T-helper 17 cell (primary cell): ENCODE measurements at regions not wholly inside any gene's neighbourhood (a gene's known extent, or its start where the extent isn't known, plus 50 kb on each side); places are given as distances from the start of the nearest gene placed in this dataset.

Source experiments
- ATAC-seq: fragments of 150-1000 bp; cut with Tn5 transposase; 2 replicates; pipeline ENCODE4 v1.10.0; 2021; ENCODE audit warnings: mild to moderate bottlenecking, moderate library complexity
- DNase-seq, 3 donors: peaks; one replicate each; pipeline versions ENCODE4 v3.0.0 to v3.0.0-alpha.2; 2020 to 2021
- H3K9me3 ChIP-seq: one replicate; pipeline ENCODE4 v1.7.0; 2013; ENCODE audit warnings: low read length, mild to moderate bottlenecking; ENCODE audit not compliant: control insufficient read depth, poor library complexity, severe bottlenecking
- H3K27ac Mint-ChIP-seq: one replicate; pipeline ENCODE4 v1.8.0; 2022; ENCODE audit warnings: mild to moderate bottlenecking, moderate library complexity, mixed read lengths
- H3K27me3 Mint-ChIP-seq: one replicate; pipeline ENCODE4 v1.8.0; 2022; ENCODE audit warnings: mixed read lengths
- H3K36me3 Mint-ChIP-seq: one replicate; pipeline ENCODE4 v1.8.0; 2022; ENCODE audit warnings: low read depth, mixed read lengths
- H3K4me1 Mint-ChIP-seq: one replicate; pipeline ENCODE4 v1.8.0; 2022; ENCODE audit warnings: mild to moderate bottlenecking, mixed read lengths
- H3K4me3 Mint-ChIP-seq: one replicate; pipeline ENCODE4 v1.8.0; 2022; ENCODE audit warnings: mild to moderate bottlenecking, moderate library complexity, mixed read lengths

DNA sequence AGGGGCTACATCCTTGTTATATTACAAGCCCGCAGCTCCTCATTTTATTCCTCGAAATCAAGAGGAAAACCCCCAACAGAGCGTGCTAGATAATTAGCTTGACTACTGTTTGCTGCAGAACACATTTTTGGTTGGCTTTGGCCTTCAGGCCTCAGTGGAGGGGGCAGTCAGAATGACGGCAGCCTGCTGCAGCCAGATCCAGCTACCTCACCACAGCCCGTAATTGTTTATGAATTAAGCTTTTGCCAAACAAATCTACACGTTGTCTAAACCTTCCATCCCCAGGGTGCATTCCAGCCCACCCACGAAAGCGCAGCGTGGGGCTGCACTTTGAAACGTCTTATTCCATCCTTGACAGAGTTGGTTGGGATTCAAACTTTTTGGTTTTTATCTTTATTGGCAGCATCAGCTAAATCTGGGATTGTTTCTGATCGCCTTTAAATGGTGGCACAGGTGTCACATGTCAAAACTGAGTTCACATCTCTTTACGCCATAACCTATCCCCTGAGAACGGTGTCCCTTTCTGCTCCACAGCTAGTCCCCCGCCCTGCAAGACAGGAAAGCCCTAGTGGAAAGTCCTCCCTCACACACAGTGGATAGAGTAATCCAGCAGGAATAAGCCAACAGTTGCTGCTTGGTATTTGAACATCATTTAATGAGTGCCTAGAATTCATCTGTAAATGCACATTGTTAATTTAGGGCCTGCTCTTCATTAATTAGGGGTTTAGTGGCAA is 195.5 kb downstream of the LMO4 start:
- no peaks in the 10 kb centered on the region for H3K4me1 Mint-ChIP-seq
- no peak for ATAC-seq

DNA sequence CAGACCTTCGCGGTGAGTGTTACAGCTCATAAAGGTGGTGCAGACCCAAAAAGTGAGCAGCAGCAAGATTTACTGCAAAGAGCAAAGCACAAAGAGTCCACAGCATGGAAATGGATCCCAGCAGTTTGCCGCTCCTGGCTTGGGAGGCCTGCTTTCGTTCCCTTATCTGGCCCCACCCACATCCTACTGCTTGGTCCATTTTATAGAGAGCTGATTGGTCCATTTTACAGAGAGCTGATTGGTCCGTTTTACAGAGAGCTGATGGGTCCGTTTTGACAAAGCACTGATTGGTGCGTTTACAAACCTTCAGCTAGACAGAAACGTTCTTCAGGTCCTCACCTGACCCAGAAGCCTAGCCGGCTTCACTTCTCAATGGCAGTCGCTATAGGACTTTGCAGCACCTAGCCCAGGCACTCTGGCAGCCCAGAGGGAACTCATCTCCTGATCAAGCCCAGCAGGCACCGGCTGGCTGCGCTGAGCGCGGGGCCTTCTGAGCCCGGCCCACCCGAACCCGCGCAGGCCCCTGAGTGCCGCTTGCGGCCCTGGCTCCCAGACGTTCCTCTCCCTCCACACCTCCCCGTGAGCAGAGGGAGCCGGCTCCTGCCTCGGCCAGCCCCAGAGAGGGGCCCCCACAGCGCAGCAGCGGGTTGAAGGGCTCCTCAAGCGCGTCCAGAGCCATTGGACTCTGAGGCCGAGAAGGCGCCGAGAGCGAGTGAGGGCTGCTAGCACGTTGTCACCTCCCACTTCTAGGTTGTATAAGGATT is 200.3 kb downstream of the LMO4 start:
- H3K36me3 Mint-ChIP-seq: no peaks in the 10 kb centered on the region

More for the DNA sequence above, 195.5 kb downstream of the LMO4 start:
- peaks cover 22% of the 10 kb centered on the region for H3K27me3 Mint-ChIP-seq
- no peak for DNase-seq
- H3K36me3 Mint-ChIP-seq: no peaks in the 10 kb centered on the region
- no peaks in the 10 kb centered on the region for H3K9me3 ChIP-seq
- no peak overlapping the region for H3K4me3 Mint-ChIP-seq
- H3K27ac Mint-ChIP-seq: no peak overlapping the region

DNA sequence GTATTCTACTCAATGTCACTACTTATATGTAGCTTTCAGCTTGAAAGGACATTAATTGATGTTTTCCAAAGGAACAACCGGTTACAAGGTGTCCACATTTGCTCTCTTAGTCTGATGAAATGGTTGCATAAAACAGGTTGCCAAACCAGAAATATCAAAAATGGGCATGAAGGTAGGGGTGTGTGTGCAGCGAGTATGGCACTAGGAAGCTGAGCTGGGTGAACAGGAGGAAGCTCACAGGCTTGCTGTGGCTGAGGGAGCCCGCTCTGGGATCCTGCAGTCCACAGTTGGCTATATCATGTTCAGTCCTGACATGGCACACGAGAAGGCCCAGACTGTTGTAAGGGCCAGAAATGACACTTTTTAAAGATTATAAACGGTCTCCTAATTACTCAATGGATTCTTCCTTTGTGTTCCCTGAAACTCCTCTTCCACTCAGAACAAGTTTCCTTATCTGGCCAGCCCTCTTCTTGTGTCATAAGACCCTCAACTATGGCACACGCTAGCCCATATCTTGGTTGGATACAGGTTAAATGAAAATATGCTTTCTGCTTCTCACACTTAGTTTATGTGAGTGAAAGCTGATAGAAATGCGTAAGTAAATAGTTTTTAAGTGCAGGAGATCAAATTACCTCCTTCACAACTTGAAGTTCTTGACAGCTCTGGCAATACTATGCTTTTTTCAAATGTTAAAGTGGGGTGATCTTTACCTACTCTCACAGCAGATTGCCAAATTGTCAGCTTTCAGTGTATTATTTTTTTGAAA is 201.5 kb downstream of the LMO4 start:
- H3K36me3 Mint-ChIP-seq: no peaks in the 10 kb centered on the region
- H3K27me3 Mint-ChIP-seq: peaks cover 4% of the 10 kb centered on the region
- H3K4me1 Mint-ChIP-seq: no peaks in the 10 kb centered on the region
- no peaks in the 10 kb centered on the region for H3K9me3 ChIP-seq
- ATAC-seq (no peak), DNase-seq (no peak)
- no peak overlapping the region for H3K4me3 Mint-ChIP-seq
- no peak overlapping the region for H3K27ac Mint-ChIP-seq

More for the DNA sequence above, 200.3 kb downstream of the LMO4 start:
- no peak for ATAC-seq
- no peak for DNase-seq
- Mint-ChIP-seq H3K27ac (no peak overlapping the region), H3K4me3 (no peak overlapping the region), H3K27me3 (peaks cover 17% of the 10 kb centered on the region), H3K4me1 (no peaks in the 10 kb centered on the region)
- H3K9me3 ChIP-seq: no peaks in the 10 kb centered on the region

DNA sequence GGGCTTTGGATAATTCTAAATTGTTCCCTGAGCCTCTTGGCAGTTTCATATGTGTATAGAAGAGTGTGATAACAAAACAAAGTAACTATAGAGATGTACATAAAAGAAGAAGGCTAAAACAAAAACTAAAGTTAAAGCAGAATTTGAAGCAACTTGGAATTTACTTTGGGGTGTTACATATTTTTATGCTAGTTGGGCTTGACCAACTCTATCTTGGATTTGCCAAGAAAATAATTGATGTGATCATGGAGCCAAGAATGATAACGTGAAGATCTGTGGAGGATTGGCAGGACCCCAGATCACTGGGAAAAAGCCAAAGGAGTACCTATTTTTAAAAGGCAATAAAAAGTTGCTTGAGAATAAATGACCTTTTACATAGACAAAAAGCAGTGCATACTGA is 206.9 kb downstream of the LMO4 start:
- Mint-ChIP-seq H3K4me1 (no peaks in the 10 kb centered on the region), H3K27me3 (no peaks in the 10 kb centered on the region), H3K36me3 (no peaks in the 10 kb centered on the region), H3K27ac (no peak overlapping the region), H3K4me3 (no peak overlapping the region)
- ATAC-seq (no peak), DNase-seq (no peak)
- no peaks in the 10 kb centered on the region for H3K9me3 ChIP-seq

DNA sequence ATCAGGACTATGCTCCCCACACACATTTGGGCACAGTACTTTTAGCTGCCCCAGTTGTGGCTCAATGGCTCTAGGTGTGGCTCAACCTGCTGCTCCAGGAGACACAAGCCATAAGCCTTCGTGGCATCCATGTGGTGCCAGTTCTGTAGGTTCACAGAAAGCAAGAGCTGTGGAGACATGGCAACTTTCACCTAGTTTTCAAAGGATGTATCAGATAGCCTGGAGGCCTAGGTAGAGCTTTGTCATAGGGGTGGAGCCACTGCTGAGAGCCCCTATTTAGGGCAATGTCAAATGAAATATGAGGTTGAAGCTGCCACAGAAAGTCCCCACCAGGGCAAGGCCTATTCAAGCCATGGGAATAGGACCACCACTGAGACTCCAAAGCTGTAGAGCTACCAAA is 210.5 kb downstream of the LMO4 start:
- Mint-ChIP-seq H3K4me1 (no peaks in the 10 kb centered on the region), H3K4me3 (no peak overlapping the region), H3K27ac (no peak overlapping the region), H3K36me3 (no peaks in the 10 kb centered on the region), H3K27me3 (no peaks in the 10 kb centered on the region)
- no peak for DNase-seq
- no peak for ATAC-seq
- peaks cover 3% of the 10 kb centered on the region for H3K9me3 ChIP-seq

DNA sequence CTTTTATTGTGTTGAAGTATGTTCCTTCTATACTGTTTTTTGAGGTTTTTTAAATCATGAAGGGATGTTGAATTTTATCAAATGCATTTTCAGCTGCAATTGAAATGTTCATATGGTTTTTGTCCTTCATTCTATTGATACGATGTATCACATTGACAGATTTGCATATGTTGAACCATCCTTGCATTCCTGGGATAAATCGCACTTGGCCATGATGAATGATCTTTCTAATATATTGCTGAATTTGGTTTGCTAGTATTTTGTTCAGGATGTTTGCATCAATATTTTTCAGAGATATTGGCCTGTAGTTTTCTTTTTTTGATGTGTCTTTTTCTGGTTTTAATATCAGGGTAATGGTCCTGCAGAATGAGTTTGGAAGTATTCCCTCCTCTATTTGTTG is 214.0 kb downstream of the LMO4 start:
- DNase-seq: no peak
- H3K4me3 Mint-ChIP-seq: no peak overlapping the region
- no peaks in the 10 kb centered on the region for H3K36me3 Mint-ChIP-seq
- no peak for ATAC-seq
- peaks cover 3% of the 10 kb centered on the region for H3K9me3 ChIP-seq
- H3K4me1 Mint-ChIP-seq: no peaks in the 10 kb centered on the region
- no peak overlapping the region for H3K27ac Mint-ChIP-seq
- H3K27me3 Mint-ChIP-seq: no peaks in the 10 kb centered on the region

DNA sequence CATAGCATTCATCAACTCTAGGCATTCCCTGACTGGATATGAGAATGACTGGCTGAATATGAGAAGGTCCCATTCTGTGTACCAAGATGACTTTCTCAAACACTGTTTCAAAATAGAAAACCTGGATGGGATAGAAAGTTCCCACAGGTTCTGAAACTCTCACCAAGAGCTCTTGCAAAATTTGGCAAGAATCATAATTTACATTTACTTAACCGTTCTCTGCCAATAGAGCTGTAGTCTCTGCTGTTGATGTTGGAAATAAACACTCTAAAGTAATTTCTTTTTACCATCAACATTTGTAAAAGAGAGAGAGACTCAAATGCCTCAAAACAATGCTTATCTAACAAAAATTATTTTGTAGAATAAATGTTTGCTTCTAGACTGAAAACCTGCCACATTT is 221.1 kb downstream of the LMO4 start:
- H3K4me3 Mint-ChIP-seq: no peak overlapping the region
- no peaks in the 10 kb centered on the region for H3K9me3 ChIP-seq
- ATAC-seq: no peak
- no peak for DNase-seq
- no peaks in the 10 kb centered on the region for H3K4me1 Mint-ChIP-seq
- no peak overlapping the region for H3K27ac Mint-ChIP-seq
- peaks cover 5% of the 10 kb centered on the region for H3K27me3 Mint-ChIP-seq
- H3K36me3 Mint-ChIP-seq: no peaks in the 10 kb centered on the region

DNA sequence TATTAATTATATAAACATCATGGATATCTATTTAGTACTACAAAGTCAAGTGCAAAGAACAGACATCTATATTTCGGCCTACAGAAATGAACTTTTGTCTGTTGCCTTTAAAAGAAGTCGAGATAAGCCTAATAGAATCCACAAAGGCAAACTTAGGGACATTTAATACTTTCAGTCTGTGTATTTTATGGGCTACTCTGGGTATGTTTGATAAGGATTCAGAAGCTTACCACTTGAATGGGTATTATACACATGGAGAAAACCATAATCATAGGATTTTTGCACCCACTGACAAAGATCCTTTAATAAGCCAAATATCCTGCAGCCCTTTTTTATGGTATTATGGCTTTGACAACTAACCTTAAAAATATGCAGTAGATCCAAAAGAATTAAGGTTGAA is 224.8 kb downstream of the LMO4 start:
- Mint-ChIP-seq H3K27ac (no peak overlapping the region), H3K36me3 (no peaks in the 10 kb centered on the region), H3K27me3 (peaks cover 5% of the 10 kb centered on the region), H3K4me1 (no peaks in the 10 kb centered on the region), H3K4me3 (no peak overlapping the region)
- no peaks in the 10 kb centered on the region for H3K9me3 ChIP-seq
- ATAC-seq: no peak
- no peak for DNase-seq

DNA sequence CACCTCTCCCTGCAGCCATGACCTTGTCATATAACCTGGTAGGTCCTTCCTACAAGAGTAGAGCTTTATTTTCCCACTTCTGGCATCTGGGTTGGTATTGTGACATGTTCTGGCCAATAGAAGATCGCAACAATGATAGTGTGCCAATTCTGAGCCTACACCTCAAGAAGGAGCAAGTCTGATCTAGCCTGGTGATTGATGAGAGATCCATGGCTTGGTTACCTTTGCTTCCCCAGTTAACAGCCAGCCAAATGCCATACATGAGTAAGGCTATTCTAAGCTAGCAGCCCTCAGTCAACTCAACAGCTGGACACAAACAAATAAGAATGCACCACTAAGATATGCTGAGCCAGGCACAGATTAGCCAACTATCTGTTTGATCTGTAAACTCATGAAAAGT is 226.7 kb downstream of the LMO4 start:
- H3K27me3 Mint-ChIP-seq: peaks cover 2% of the 10 kb centered on the region
- no peak overlapping the region for H3K4me3 Mint-ChIP-seq
- H3K36me3 Mint-ChIP-seq: no peaks in the 10 kb centered on the region
- H3K27ac Mint-ChIP-seq: no peak overlapping the region
- no peak for DNase-seq
- H3K4me1 Mint-ChIP-seq: no peaks in the 10 kb centered on the region
- H3K9me3 ChIP-seq: no peaks in the 10 kb centered on the region
- no peak for ATAC-seq

DNA sequence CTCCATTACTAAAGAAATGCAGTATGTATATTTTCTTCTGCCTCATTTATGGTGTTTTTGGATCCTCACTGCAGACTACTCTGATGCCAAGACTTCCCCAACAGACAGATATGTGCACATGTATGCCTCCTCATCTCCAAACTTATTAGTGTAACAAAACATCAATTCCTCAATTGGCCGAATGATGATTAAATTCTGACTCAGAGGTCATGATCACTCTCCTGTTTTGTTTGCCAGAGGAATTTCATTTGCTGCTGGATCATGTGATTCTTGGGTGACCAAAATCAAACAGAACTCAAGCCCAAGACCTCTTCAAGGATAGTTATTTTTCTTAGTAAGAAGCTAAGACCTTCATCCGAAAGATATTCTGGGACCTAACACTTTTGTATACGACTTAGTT is 227.6 kb downstream of the LMO4 start:
- H3K9me3 ChIP-seq: no peaks in the 10 kb centered on the region
- Mint-ChIP-seq H3K4me1 (no peaks in the 10 kb centered on the region), H3K27ac (no peak overlapping the region), H3K36me3 (no peaks in the 10 kb centered on the region), H3K4me3 (no peak overlapping the region), H3K27me3 (no peaks in the 10 kb centered on the region)
- ATAC-seq (no peak), DNase-seq (no peak)

DNA sequence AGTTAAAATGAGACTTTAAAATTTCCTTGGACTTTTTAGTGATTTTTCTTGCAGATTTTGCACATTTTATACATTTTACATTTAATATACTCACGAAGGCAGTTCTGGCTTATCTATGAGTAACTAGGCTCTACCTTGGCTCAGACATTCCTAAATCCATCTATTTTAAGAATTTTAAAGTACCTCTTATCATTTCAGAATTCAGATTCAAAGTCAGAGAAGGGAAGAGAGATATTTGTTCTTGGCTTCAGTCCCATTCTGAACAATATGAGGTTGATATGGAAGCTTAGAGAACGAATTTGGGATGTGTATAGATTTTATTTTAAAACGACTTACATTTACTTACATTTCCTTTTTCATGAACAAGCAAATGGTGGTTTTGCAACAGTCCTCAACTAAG is 230.2 kb downstream of the LMO4 start:
- Mint-ChIP-seq H3K27me3 (no peaks in the 10 kb centered on the region), H3K4me3 (no peak overlapping the region), H3K36me3 (no peaks in the 10 kb centered on the region), H3K4me1 (no peaks in the 10 kb centered on the region), H3K27ac (no peak overlapping the region)
- no peaks in the 10 kb centered on the region for H3K9me3 ChIP-seq
- ATAC-seq: no peak
- no peak for DNase-seq

DNA sequence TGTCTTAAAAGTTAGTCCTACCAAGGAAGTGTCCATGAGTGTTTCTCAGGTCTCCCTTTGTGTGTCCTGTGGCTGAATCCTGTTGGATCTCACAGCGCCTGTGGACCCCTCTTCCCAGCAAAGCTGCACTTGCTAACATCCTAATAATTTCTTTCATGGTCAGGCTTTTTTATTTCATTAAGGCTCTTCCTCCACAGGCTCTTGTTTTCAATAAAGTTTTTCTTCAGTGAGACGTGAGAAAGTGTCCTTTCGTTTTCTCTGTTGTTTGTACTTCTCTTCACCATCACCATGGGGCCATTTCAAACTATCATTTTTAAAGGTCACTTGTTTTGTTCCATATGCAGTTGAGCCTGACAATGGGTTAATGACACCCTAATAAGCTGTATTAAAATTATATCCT is 231.5 kb downstream of the LMO4 start:
- no peak overlapping the region for H3K27ac Mint-ChIP-seq
- H3K36me3 Mint-ChIP-seq: no peaks in the 10 kb centered on the region
- no peaks in the 10 kb centered on the region for H3K4me1 Mint-ChIP-seq
- H3K4me3 Mint-ChIP-seq: no peak overlapping the region
- DNase-seq (no peak), ATAC-seq (no peak)
- no peaks in the 10 kb centered on the region for H3K9me3 ChIP-seq
- H3K27me3 Mint-ChIP-seq: no peaks in the 10 kb centered on the region

DNA sequence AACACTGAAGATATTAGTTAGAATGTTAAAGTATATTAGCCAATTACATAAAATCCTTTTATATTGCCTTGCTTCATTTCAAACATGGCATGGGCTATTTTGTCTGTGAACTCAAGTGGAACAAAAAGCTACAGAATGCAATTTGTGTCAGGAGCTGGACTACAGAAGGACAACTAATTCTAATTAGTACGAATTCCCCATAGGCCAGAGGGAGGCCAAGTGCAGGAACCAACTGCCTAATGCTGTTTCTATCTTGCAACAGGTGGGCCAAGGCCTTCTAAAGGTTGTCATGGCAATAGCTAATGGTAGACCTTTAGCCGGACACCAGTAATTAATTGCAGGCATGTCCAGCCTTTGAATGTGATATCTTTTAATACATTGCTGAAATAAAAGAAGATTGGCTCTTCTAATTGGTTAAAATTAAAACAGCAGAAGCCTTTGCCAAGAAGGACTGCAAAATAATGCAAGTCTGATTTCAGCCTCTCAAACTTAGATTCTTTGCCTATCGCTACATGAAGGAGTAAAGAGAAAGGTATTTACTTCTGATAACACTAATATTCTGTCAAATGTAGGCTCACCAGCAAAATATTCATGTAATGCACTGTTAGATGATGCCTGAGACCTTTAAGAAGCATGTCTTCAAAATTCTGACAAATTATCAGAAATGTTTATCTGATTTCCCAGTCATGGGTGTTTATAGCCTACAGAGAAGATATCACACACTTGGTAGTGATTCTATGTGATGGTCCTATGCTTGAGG is 232.1 kb downstream of the LMO4 start:
- H3K27ac Mint-ChIP-seq: no peak overlapping the region
- H3K4me1 Mint-ChIP-seq: no peaks in the 10 kb centered on the region
- no peaks in the 10 kb centered on the region for H3K27me3 Mint-ChIP-seq
- no peak overlapping the region for H3K4me3 Mint-ChIP-seq
- no peaks in the 10 kb centered on the region for H3K36me3 Mint-ChIP-seq
- ATAC-seq (no peak), DNase-seq (no peak)
- no peaks in the 10 kb centered on the region for H3K9me3 ChIP-seq
